ENCODE measurements at regions not wholly inside any gene's neighbourhood (a gene's known extent, or its start where the extent isn't known, plus 50 kb on each side); places are given as distances from the start of the nearest gene placed in this dataset.

GRCh38 chr22:48615171-48616008 lies 1212.3 kb downstream of the BRD1 start:
- no peak for DNase-seq (ENCODE audit: low spot score)

- DNase-seq (ENCODE audit: low spot score): no peak
These were observed 1214.0 kb downstream of the BRD1 start for GRCh38 chr22:48613566-48614200.

- no peak for DNase-seq (ENCODE audit: low spot score)
These were observed 1215.3 kb downstream of the BRD1 start for GRCh38 chr22:48612077-48612995.

GRCh38 chr22:48609279-48609865 lies 1218.3 kb downstream of the BRD1 start:
- no peak for DNase-seq (ENCODE audit: low spot score)

GRCh38 chr22:48607901-48608662 lies 1219.6 kb downstream of the BRD1 start:
- DNase-seq (ENCODE audit: low spot score): no peak

- DNase-seq (ENCODE audit: low spot score): no peak
These were observed 1220.9 kb downstream of the BRD1 start for GRCh38 chr22:48606684-48607307.

- no peak for DNase-seq (ENCODE audit: low spot score)
These were observed 1221.7 kb downstream of the BRD1 start for GRCh38 chr22:48605856-48606481.

GRCh38 chr22:48605125-48605524 lies 1222.5 kb downstream of the BRD1 start:
- no peak for DNase-seq (ENCODE audit: low spot score)

GRCh38 chr22:48603621-48604320 lies 1223.9 kb downstream of the BRD1 start:
- DNase-seq (ENCODE audit: low spot score): no peak

- no peak for DNase-seq (ENCODE audit: low spot score)
These were observed 1224.7 kb downstream of the BRD1 start for GRCh38 chr22:48602805-48603518.

- no peak for DNase-seq (ENCODE audit: low spot score)
These were observed 1227.0 kb downstream of the BRD1 start for GRCh38 chr22:48600681-48601080.

GRCh38 chr22:48600171-48600570 lies 1227.5 kb downstream of the BRD1 start:
- no peak for DNase-seq (ENCODE audit: low spot score)

- no peak for DNase-seq (ENCODE audit: low spot score)
These were observed 1228.3 kb downstream of the BRD1 start for GRCh38 chr22:48599346-48599745.

- no peak for DNase-seq (ENCODE audit: low spot score)
These were observed 1231.4 kb downstream of the BRD1 start for GRCh38 chr22:48596111-48596850.

- no peak for DNase-seq (ENCODE audit: low spot score)
These were observed 1232.2 kb downstream of the BRD1 start for GRCh38 chr22:48595511-48595905.

GRCh38 chr22:48594757-48595510 lies 1232.7 kb downstream of the BRD1 start:
- DNase-seq (ENCODE audit: low spot score): no peak

GRCh38 chr22:48594016-48594756 lies 1233.5 kb downstream of the BRD1 start:
- no peak for DNase-seq (ENCODE audit: low spot score)
